Lower lobe of right lung (tissue), 2 donors: ENCODE measurements at regions not wholly inside any gene's neighbourhood (a gene's known extent, or its start where the extent isn't known, plus 50 kb on each side); places are given as distances from the start of the nearest gene placed in this dataset.

Source experiments
- ATAC-seq, 2 donors: fragments of 200-7000 bp; cut with Tn5 transposase; one replicate each; pipeline ENCODE4 v1.9.1; 2020 to 2022; ENCODE audit warnings: mild to moderate bottlenecking in 2 of 2, moderate library complexity in 2 of 2
- DNase-seq: peaks from one replicate; pipeline ENCODE4 v3.0.0-alpha.2; 2020
- H3K27ac ChIP-seq: fragments of 200-600 bp; one replicate; pipeline ENCODE4 v1.8.0; 2022
- H3K27me3 ChIP-seq: fragments of 200-600 bp; one replicate; pipeline ENCODE4 v1.8.0; 2022; ENCODE audit warnings: low read depth
- H3K36me3 ChIP-seq: fragments of 200-600 bp; one replicate; pipeline ENCODE4 v1.8.0; 2022; ENCODE audit warnings: mild to moderate bottlenecking
- H3K4me1 ChIP-seq: fragments of 200-600 bp; one replicate; pipeline ENCODE4 v1.8.0; 2022
- H3K4me3 ChIP-seq: fragments of 200-600 bp; one replicate; pipeline ENCODE4 v1.8.0; 2022; ENCODE audit warnings: mild to moderate bottlenecking
- H3K9me3 ChIP-seq: fragments of 200-600 bp; one replicate; pipeline ENCODE4 v1.8.0; 2022
- intact Hi-C: fragments of 100-400 bp; cut with DNase I; formaldehyde crosslinking; loops from one replicate; pipeline ENCODE4 v1.11.0; 2022
- TF ChIP-seq, protein P1 (sequence below): fragments of 200-600 bp; IDR thresholded peaks from one replicate; pipeline ENCODE4 v1.8.0; 2022; ENCODE audit warnings: antibody characterized with exemption, mild to moderate bottlenecking
- donor health status: DM: no; HTN: yes; CAD: no; lungs with severe emphysema.

DNA sequence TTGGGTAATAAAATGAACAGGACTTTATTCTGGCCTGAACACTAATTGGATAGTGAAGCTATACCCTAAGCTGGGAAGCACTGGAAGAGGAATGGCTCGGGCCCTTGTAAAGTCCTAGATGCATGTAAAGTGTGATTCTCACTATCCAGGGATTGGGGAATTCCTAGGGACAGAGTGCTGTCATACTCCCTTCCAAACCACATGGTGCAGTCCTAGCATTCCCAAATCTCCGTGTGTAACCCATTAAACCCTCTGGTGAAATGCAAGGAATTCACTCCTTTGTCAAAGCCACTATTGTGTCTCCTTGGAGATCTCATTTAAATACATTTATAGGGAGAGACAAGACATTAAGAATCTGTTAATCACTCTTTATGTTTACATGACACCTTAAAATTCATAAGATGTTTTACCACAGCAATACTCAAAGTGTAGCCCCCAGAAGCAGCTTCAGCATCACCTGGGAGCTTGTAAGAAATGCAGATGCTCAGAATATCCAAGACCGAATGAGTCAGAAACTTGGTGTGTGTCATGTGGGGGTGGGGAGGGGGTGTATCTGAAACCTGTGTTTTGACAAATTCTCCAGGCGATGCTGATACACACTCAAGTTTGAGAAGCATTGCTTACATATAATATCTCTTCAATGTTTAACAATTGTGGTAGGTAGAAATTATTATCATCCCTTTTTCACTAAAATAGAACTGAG is 121.8 kb upstream of the NPHP3 start:
- Histone ChIP-seq H3K36me3 (no peaks in the 10 kb centered on the region), H3K9me3 (no peaks in the 10 kb centered on the region), H3K27ac (no peak overlapping the region), H3K27me3 (no peaks in the 10 kb centered on the region), H3K4me3 (no peak overlapping the region), H3K4me1 (no peaks in the 10 kb centered on the region)
- ATAC-seq (no peak), DNase-seq (no peak)
- intact Hi-C loops, result no loop called here
- TF ChIP-seq, protein P1, sequence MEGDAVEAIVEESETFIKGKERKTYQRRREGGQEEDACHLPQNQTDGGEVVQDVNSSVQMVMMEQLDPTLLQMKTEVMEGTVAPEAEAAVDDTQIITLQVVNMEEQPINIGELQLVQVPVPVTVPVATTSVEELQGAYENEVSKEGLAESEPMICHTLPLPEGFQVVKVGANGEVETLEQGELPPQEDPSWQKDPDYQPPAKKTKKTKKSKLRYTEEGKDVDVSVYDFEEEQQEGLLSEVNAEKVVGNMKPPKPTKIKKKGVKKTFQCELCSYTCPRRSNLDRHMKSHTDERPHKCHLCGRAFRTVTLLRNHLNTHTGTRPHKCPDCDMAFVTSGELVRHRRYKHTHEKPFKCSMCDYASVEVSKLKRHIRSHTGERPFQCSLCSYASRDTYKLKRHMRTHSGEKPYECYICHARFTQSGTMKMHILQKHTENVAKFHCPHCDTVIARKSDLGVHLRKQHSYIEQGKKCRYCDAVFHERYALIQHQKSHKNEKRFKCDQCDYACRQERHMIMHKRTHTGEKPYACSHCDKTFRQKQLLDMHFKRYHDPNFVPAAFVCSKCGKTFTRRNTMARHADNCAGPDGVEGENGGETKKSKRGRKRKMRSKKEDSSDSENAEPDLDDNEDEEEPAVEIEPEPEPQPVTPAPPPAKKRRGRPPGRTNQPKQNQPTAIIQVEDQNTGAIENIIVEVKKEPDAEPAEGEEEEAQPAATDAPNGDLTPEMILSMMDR, result no peak

DNA sequence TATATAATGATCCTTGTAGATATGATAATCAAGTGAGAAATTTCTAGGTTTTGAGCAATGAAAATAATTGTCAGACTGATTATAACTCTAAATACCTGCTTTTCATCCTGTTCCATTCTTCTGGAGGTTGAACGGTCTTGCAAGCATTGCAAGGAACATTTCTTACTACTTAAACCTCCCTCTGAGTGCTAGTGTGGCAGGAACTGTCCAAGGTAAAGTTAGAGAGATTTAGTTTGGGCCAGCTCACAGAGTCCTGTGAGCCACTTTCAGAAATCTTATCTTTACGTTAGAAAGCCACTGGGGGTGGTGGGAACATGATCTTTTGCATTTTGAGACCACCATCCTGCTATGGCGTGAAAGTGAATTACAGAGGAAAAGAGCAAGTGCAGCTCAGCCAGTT is 121.1 kb upstream of the NPHP3 start:
- TF ChIP-seq, protein P1, result no peak
- Histone ChIP-seq H3K36me3 (no peaks in the 10 kb centered on the region), H3K27ac (no peak overlapping the region), H3K9me3 (no peaks in the 10 kb centered on the region), H3K4me1 (no peaks in the 10 kb centered on the region), H3K4me3 (no peak overlapping the region), H3K27me3 (no peaks in the 10 kb centered on the region)
- no peak for ATAC-seq
- no peak for DNase-seq
- intact Hi-C loops, result no loop called here

DNA sequence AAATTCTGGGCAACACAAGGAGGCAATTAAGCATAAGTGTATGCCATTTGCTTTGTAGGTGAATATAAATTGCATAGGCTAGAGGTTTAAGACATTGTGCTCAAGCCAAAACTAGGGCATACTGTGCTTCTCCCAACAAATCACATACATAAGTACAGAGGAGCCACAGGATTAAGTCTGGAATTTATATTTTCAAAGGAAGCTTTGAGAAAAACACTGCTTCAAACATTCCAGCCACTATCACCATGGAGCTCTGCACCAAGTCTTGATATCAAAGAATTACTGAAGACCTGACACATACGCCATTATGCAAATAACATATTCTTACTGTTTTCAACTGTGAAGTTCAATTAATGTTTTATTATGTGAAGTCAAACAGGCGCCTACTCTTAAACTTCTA is 119.4 kb upstream of the NPHP3 start:
- Histone ChIP-seq H3K36me3 (no peaks in the 10 kb centered on the region), H3K4me3 (no peak overlapping the region), H3K4me1 (no peaks in the 10 kb centered on the region), H3K27ac (no peak overlapping the region), H3K9me3 (no peaks in the 10 kb centered on the region), H3K27me3 (no peaks in the 10 kb centered on the region)
- no peak for ATAC-seq
- intact Hi-C loops, result no loop called here
- TF ChIP-seq, protein P1, result no peak
- no peak for DNase-seq

DNA sequence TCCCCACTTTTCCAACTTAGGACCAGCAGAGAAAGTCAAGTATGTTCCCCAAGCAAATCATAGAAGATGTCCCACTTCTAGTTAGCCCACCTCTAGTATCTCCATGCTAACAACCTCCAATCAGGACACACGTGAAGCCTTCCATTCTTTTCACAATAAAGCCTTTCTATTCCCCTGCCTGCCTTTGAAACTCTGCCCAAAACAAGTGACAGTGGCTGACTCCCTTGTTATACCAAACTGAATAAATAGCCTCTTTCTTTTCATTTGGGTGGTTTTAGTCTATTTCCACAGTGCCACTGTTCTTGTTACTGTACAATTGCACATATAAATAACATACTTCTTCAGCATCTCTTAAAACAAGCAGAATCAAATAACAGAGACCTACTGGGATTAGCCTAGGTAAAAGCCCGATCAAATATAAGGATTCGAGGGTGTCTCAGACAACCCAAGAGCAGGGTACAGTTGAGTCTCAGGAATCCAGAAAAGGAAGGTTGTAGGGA is 118.0 kb upstream of the NPHP3 start:
- Histone ChIP-seq H3K36me3 (no peaks in the 10 kb centered on the region), H3K9me3 (no peaks in the 10 kb centered on the region), H3K27ac (no peak overlapping the region), H3K4me1 (no peaks in the 10 kb centered on the region), H3K27me3 (no peaks in the 10 kb centered on the region), H3K4me3 (no peak overlapping the region)
- intact Hi-C loops, result no loop called here
- DNase-seq (no peak), ATAC-seq (no peak)
- TF ChIP-seq, protein P1, result no peak

- TF ChIP-seq, protein P1, result no peak
- Histone ChIP-seq H3K27ac (no peak overlapping the region), H3K9me3 (no peaks in the 10 kb centered on the region), H3K36me3 (no peaks in the 10 kb centered on the region), H3K27me3 (no peaks in the 10 kb centered on the region), H3K4me3 (no peak overlapping the region), H3K4me1 (no peaks in the 10 kb centered on the region)
- ATAC-seq (no peak), DNase-seq (no peak)
- intact Hi-C loops, result no loop called here
Measured at GRCh38 chr3:132838477-132838876, 116.3 kb upstream of the NPHP3 start.
